ENCODE measurements at regions not wholly inside any gene's neighbourhood (a gene's known extent, or its start where the extent isn't known, plus 50 kb on each side); places are given as distances from the start of the nearest gene placed in this dataset.

- intact Hi-C loops (cut with DNase I): no loop called here
- H3K9me3 ChIP-seq: no peaks in the 10 kb centered on the region
- DNase-seq: no peak
- peaks cover 0 to 18% (median 10%) of the 10 kb centered on the region in 4 donors for H3K4me1 ChIP-seq
- WGBS, 2 donors: 66 to 69% methylated on average over 4 of the region's 4 CpGs
- no peak overlapping the region for H3K27ac ChIP-seq
- no peak overlapping the region for H3K4me3 ChIP-seq
- no peaks in the 10 kb centered on the region for H3K27me3 ChIP-seq
- TF ChIP-seq POLR2AphosphoS5 (IDR thresholded peaks at IDR 0.05) (no peak), EP300 (IDR thresholded peaks at IDR 0.05) (no peak), POLR2A (IDR thresholded peaks at IDR 0.05) (no peak), CTCF (IDR thresholded peaks at IDR 0.05) (no peak)
- no peaks in the 10 kb centered on the region for H3K36me3 ChIP-seq
These were observed 50.6 kb upstream of the WDR1 start for GRCh38 chr4:10167201-10167600.

Small RNA genes in the stretch of these regions (small RNA-seq; reads per million reads assigned to genes)
- 0 reads per million in 3 donors for gene AC006499.8
